ENCODE measurements at regions not wholly inside any gene's neighbourhood (a gene's known extent, or its start where the extent isn't known, plus 50 kb on each side); places are given as distances from the start of the nearest gene placed in this dataset.

GRCh38 chr11:114929351-114930000 is 251.1 kb downstream of the NXPE2 start:
- no peak for TF ChIP-seq POLR2A (IDR thresholded peaks at IDR 0.05)
- TF ChIP-seq POLR2AphosphoS5 (IDR thresholded peaks at IDR 0.05): no peak
- TF ChIP-seq, protein P1, sequence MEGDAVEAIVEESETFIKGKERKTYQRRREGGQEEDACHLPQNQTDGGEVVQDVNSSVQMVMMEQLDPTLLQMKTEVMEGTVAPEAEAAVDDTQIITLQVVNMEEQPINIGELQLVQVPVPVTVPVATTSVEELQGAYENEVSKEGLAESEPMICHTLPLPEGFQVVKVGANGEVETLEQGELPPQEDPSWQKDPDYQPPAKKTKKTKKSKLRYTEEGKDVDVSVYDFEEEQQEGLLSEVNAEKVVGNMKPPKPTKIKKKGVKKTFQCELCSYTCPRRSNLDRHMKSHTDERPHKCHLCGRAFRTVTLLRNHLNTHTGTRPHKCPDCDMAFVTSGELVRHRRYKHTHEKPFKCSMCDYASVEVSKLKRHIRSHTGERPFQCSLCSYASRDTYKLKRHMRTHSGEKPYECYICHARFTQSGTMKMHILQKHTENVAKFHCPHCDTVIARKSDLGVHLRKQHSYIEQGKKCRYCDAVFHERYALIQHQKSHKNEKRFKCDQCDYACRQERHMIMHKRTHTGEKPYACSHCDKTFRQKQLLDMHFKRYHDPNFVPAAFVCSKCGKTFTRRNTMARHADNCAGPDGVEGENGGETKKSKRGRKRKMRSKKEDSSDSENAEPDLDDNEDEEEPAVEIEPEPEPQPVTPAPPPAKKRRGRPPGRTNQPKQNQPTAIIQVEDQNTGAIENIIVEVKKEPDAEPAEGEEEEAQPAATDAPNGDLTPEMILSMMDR (IDR thresholded peaks at IDR 0.05): no peak
- no peak for TF ChIP-seq EP300 (IDR thresholded peaks at IDR 0.05)
